ENCODE measurements at regions not wholly inside any gene's neighbourhood (a gene's known extent, or its start where the extent isn't known, plus 50 kb on each side); places are given as distances from the start of the nearest gene placed in this dataset.
"Not testable (repeated sequence)": the region's sequence is repeated elsewhere in the genome, so short reads cannot be mapped to it uniquely, and the experiment has no call there.

DNA sequence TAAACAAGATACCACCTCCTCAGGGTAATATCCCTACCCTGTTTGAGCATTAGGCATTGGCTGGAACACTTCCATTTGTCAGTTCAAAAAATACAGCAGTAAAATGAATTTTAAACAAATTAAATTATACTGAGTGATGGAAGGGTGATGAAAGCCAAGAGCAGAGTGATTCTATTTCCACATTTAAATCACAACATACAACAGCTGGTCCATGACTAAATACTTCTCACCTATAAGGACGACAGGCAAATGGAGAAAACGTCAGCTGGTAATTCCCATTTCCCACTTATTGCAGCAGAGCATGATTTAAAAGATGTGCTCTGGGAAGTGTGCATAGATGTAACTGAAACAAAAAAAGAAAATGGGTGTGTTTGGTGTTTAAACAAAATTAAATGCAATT lies 543.6 kb upstream of the DAB2 start:
- DNase-seq (ENCODE audit: low spot score), result no peak

DNA sequence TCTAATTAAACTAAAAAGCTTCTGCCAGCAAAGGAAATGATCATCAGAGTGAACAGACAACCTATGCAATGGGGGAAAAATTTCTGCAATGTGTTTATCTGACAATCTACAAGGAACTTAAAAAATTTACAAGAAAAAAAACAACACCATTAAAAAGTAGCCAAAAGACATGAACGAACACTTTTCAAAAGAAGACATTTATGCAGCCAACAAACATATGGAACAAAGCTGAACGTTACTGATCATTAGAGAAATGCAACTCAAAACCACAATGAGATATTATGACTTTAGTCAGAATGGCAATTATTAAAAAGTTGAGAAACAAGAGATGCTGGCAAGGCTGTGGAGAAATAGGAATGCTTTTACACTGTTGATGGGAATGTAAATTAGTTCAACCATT lies 530.4 kb upstream of the DAB2 start:
- no peak for DNase-seq (ENCODE audit: low spot score)

DNA sequence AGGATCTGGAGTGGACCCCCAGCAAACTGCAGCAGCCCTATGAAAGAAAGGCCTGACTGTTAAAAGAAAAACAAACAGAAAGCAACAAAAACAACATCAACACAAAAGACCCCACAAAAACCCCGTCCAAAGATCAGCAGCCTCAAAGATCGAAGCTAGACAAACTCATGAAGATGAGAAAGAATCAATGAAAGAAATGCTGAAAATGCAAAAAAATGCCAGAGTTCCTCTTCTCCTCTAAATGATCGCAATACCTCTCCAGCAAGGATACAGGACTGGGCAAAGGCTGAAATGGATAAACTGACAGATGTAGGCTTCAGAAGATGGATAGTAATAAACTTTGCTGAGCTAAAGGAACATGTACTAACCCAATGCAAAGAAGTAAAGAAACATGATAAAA lies 526.3 kb upstream of the DAB2 start:
- DNase-seq (ENCODE audit: low spot score), result no peak

DNA sequence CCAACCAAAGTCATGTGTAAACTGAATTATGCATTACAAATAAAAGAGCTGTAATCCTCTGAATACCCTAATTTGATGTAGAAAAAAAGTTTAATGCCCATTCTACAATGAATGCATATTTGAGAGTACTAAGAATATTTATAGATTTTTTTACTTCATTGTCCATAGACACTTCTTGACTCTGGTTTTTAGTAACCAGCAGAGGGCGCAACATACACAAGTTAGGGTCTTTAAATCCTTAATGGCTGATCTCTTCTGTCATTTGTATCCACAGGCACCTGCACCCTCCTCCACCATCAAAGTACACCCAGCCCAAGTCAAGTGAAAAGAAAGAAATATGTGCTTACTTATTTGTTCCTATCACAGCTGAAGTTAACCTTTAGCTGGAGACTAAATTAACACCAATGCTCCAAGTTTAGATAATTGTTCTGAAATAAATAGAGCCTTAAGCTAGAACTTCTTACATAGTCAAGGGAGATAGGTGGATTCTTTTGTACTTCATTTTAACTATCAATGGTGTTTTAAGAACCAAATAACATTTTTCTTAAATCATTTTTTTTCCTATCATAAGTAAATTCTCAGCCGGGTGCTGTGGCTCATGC lies 524.2 kb upstream of the DAB2 start:
- peak; percentile 81 for DNase-seq (ENCODE audit: low spot score)

DNA sequence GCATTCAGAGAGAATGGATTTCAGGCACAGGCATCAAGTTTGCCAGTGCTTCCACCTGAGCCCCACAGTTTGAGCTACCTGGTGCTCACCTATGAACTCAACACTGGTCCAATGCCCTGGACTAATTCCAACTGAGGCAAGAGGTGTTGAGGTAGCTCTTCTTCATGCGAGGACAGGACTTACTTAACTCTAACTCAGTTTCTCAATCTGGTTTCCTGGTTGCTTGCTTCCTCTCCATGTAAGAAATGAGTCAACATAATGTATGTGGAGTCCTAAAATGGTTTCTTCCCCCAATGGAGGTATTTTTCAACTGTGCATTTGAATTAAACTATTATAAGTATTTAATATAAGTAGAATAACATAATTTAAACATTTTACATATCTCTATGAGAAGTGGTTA lies 523.6 kb upstream of the DAB2 start:
- DNase-seq (ENCODE audit: low spot score), result no peak

DNA sequence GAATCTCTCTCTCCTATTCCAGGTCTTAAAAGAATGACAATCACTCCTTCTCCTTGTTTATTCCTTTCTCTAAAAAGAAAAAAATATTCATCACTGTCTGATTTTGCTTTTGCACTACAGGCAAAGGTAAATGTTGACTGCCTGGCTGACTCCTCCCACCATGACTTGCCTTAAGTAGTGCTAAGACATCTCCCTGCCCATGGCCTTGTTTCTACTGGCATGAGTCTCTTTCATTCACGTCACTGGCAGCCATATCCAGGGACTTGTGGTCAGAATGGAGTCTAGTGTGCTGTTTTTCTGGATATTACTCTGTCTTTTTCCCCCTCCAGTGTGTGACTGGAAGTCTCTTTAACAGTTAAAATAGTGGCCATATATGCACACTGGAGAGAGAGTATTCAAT lies 522.9 kb upstream of the DAB2 start:
- DNase-seq (ENCODE audit: low spot score), result no peak

DNA sequence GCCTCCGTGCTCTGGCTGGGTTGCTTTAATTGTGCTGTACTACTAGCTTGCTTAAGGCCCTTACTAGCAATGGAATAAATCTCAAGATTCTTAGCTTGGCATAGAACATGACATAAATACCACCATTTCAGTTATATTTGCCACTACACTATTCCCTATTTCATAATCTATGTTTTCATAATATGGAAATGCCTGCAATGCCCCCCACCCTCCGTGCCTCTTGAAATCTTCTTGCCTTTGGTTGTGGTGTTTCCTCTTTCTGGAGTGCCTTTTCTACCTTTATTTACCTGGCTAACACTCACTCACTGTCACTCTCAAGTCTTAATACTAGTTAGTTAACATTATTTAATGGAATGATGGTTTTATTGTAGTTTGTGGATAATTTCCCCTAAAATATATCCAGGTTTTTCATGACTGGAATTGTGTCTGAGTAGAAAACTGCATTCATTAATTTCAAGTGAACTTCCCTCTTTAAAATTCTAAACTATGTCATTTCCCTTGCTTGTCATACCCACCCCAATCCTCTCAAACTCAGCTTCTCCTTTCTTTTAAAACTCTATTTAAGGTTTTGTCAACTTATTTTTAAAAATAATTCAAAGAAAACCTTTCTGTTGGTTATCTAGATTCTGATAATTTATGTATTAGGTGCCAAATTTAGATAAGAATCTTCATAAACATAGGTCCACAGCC lies 521.7 kb upstream of the DAB2 start:
- no peak for DNase-seq (ENCODE audit: low spot score)

DNA sequence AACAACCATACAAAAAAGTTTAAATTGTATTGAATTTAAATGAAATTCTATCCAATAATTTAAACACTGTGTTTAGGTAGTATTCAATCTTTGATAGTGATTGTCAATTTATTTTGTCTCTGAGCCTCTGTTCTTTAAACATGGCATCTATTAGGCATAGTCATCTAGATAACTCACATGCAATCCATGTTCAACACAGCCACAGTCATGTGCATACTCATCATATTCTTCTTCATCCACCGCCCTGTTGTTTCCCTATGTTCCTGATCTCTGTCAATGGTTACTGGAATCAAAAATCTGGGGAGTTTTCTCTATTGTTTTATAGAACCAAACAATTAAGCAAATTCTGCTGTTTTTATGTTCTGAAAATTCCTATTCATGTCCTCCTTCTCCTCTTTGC lies 521.1 kb upstream of the DAB2 start:
- no peak for DNase-seq (ENCODE audit: low spot score)

DNA sequence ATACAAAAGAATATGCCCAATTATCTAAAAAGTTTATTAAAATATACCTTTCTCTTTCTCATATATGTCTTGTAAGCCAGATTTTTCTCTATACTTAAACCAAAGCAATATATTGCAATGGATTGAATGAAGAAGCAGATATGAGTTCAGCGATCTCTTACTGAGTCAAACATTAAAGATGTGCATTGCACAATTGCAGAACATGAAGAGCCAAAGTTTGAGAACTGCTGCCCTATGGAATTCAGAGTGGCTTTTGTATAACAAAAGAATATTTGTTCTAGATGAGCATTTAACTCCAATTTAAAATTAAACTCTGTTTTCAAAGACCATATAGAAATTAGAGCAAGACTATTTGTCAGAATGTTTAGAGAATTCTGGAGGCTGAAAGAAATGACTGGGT lies 519.0 kb upstream of the DAB2 start:
- no peak for DNase-seq (ENCODE audit: low spot score)

DNA sequence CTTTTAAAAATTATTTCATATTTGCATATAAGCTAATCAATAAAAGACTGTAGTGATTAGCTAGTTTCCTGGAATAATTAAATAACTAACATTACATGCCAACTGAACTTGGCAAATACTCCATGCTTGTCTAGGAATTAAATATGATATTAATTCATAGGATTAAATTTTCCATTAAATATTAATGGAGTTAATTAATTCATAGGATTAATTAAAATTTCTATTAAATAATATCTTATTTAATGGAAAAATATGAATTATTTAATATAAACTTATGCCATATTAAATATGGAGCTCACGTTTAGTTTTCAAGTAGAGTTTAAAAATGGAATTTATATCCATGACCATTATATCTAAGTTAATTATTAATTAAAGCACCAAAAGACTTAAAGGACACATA lies 517.8 kb upstream of the DAB2 start:
- no peak for DNase-seq (ENCODE audit: low spot score)

DNA sequence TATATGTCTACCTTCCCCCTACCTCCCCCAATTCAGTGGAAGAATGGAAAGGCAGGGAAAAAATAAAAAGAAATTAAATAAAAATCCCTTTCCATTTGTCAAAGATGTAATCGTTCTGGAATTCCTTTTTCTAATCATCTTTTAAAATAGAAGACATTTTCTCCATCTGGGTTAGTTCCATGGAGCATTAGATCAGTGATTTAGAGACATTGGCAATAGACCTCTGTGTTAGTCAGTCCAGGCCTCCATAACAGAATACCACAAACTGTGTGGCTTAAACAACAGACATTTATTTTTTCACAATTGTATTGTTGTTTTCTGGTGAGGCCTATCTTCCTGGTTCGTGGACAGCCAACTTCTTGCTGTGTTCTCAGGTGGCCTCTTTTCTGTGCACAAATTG lies 516.6 kb upstream of the DAB2 start:
- DNase-seq (ENCODE audit: low spot score), result no peak

DNA sequence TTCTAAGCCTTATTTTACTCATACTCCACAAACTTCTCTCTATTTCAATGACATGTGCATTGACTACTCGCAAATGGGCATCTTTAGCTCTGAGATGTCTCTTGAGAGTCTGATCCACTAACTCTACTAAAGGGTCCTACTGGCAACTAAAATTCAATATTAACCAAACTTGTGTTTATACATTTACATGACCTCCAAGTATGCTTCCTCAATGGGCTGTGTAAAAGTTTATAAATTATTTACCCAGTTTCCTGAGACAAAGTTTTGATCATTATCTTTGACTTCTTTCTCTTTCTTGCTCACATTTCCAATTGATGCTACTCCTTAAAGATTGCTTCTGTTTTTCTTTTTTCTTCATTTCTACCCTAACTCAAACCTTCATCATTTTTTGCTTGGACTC lies 510.1 kb upstream of the DAB2 start:
- DNase-seq (ENCODE audit: low spot score), result no peak

DNA sequence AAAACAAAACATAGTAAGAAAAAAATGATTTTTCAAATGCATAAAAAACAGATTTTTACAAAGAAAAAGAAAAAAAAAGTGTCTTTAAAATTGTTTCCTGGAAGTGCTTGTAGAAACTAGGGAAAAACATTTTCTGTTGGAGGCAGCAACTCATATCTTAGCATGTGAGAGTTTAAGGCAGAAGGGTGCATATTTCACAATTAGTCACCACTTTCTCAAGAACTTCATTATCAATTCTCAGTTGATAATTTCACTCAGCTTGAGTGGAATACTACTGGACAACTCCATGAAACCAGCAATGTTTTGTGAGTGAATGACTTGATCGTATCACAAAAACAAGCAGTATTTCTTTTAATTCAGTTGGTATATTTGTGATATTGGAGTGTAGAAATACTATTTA lies 508.3 kb upstream of the DAB2 start:
- peak; percentile 33 for DNase-seq (ENCODE audit: low spot score)

DNA sequence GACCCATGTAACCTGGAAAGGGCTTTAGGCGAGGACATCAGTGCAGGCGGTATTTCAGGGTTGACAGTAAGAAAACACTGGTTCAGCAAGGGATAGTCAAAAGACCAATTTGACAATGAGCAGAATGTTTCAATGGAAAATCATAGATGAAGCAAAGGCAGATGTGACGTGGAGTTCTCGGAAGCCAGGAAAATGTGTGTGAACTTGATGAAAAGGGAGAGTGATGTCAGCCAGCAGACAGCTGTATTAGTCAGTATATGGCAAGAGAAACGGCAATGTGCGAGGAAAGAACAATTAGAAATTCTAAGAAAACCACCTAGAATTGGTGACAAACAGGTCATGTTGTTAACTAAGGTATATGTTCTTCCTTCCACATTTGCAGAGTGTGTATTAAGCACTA lies 503.9 kb upstream of the DAB2 start:
- DNase-seq (ENCODE audit: low spot score), result no peak

DNA sequence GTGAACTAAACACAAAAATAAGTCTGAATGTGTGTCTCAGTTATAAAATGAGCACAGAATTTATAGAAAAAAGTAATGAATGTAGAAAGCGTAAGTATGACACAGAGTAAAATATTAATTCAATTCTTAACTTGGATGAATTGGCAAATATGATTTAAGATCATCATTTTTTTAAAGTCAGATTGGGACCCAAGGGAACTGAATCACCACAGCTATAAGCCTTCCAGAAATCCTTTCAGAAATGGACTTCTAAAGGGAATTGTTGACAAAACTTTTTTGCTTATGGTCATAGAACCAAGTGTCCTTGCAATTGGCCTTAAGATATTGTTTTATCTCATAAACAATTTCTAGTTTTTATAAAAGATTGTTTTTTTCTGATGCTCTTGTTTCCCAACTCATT lies 495.1 kb upstream of the DAB2 start:
- no peak for DNase-seq (ENCODE audit: low spot score)

DNA sequence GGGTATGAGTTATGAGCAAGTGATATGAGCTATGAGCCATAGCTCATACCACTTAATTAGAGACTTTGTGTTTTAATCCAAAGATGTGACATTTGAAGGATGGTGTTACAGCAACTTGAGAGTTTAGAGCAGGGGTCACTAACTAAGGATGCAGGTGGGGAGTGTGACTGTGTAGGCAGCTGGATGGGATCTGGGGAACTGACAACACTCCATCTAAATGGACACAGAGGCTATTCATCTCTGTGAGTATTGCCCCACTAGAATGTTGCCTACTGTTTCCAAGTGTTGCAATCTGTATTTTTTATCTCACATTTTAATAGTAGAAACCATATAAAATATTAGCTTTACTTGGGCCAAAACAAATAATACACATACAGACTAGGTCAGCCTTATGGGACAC lies 488.1 kb upstream of the DAB2 start:
- DNase-seq (ENCODE audit: low spot score), result no peak

DNA sequence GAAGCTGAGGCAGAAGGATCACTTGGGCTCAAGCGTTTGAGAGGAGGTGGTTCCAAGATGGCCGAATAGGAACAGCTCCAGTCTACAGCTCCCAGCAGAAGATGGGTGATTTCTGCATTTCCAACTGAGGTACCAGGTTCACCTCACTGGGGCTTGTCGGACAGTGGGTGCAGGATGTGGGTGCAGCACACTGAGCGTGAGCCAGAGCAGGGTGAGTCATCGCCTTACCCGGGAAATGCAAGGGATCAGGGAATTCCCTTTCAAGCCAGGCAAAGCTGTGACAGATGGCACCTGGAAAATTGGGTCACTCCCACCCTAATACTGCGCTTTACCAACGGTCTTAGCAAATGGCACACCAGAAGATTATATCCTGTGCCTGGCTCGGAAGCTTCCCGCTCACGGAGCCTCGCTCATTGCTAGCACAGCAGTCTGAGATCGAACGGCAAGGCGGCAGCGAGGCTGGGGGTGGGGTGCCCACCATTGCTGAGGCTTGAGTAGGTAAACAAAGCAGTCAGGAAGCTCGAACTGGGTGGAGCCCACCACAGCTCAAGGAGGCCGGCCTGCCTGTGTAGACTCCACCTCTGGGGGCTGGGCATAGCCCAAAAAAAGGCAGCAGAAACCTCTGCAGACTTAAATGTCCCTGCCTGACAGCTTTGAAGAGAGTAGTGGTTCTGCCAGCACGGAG lies 482.6 kb upstream of the DAB2 start:
- not testable (repeated sequence) for DNase-seq (ENCODE audit: low spot score)

DNA sequence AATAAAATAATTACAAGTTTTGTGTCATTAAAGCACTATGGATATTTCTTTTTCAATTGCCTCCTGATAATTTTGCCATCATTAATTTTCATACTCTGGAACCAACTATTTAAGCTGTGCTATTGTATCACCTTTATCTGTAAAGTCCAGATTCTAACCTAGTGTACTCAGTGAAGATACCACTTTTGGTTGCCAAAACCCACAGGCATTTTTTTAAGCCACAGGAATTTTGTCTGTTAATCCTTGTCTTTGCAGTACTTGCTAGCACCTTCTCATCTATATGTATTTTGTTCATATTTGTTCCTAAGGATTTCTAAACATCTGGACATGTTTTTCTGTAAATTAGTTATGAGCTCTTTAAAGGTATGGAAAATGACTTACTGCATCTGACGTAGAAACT lies 481.4 kb upstream of the DAB2 start:
- DNase-seq (ENCODE audit: low spot score), result no peak

DNA sequence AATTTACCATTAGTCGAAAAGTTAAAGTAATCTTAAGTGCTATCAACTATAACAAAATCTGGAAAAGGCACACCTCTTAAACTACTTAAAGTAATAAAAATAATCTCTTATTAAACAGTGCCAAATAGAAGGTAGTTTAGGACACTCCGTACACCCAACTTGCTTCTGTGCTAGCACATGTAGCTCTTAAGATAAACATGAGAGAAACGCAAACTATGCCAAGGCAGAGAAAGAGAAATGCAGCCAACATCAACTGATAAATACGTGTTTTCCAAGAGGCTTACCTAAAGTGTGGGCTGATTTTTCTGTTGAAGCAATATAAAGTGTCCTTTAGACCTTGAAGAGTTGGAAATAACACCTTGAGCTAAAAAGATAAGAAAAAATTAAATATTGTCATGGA lies 480.6 kb upstream of the DAB2 start:
- no peak for DNase-seq (ENCODE audit: low spot score)

DNA sequence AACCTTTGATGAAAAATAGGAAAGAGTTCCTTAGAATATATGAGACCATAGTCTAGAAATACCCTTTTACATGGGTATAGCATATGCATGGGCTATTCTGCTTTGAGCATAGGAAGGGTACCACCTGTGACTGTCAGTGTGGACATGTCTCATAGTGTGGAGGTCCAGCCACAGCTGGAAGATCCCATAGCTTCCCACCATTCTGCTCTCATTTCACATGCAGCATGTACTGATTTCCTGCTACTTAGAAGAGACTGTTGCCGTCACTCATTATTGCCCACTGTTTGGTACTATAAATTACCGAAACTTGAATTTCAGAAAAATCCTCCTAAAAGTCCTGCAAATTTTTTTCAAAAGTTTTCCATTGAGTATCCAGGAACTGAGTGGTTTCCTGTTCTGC lies 477.8 kb upstream of the DAB2 start:
- no peak for DNase-seq (ENCODE audit: low spot score)

DNA sequence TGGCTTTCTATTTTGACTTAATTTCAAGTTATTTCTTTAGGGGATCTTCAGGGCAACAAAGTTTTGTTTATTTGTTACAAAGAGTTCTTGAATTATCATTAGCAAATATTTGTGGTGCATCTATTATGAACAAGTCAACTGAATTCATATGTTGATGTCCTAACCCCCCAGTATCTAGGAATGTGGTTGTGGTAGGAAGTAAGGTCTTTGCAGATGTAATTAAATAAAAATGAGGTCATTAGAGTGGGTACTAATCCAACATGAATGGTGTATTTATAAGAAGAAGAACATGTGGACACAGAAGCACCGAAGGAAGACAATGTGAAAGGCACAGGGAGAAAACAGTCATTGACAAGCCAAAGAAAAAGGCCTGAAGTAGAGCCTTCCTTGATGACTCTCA lies 474.0 kb upstream of the DAB2 start:
- no peak for DNase-seq (ENCODE audit: low spot score)

DNA sequence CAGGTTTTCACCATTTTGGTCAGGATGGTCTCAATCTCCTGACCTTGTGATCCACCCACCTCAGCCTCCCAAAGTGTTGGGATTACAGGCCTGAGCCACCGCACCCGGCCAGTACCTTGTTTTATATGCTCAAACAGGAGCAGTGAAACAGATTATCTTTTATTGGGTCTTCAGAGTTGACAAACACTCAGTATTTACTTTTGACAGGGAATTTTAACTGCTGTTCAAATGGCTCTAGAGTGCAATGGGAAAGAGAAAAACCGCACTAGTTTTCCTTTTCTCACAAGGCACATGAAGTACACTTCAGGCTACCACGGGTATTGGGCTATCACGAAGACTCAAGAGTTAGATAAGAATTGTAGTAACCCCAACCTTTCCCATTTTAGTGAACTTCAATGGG lies 471.9 kb upstream of the DAB2 start:
- no peak for DNase-seq (ENCODE audit: low spot score)

DNA sequence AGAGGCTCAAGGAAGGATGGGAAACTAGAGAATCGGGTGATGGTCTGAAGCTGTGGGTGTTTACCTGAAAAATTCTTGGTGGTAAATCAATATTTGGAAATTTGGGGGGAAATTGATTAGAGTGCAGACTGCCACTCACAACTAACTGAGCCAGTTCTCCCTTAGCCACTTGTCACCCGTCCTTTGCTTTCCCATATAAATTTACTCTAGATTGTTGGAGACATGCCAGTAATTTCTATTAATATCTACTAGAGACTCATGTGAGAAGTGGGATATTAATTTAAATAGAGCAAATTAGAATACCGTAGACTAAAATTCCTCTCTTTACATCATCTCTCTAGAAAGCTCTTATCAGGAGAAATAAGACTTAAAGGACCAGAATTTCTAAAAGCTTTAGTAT lies 471.3 kb upstream of the DAB2 start:
- DNase-seq (ENCODE audit: low spot score), result no peak

DNA sequence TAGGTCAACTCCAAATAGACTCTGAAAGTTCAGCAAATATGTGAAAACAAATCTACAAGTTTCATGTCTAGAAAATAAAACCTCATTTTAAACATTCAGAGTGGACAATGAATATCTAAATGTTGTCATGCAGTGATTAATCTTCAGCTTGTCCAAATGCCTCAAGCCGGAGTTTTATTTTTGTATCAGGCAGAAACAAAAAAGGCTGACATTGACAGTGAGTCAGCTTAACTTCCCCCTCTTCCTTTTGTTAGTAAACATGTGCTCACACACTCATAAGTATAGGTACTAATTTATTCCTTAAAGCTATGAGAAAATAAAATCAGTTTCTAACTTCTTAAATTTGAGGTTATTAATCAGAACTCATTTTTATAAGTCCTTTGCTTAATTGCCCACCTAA lies 467.9 kb upstream of the DAB2 start:
- no peak for DNase-seq (ENCODE audit: low spot score)
